HG03354 (cell line): ENCODE measurements at regions not wholly inside any gene's neighbourhood (a gene's known extent, or its start where the extent isn't known, plus 50 kb on each side); places are given as distances from the start of the nearest gene placed in this dataset.
"Not testable (repeated sequence)": the region's sequence is repeated elsewhere in the genome, so short reads cannot be mapped to it uniquely, and the experiment has no call there.

Experiments used
- ATAC-seq: cut with Tn5 transposase; IDR thresholded peaks from one replicate; pipeline ENCODE4 v1.9.1; 2021; ENCODE audit warnings: mild to moderate bottlenecking; ENCODE audit not compliant: unreplicated experiment, poor library complexity, severe bottlenecking

DNA sequence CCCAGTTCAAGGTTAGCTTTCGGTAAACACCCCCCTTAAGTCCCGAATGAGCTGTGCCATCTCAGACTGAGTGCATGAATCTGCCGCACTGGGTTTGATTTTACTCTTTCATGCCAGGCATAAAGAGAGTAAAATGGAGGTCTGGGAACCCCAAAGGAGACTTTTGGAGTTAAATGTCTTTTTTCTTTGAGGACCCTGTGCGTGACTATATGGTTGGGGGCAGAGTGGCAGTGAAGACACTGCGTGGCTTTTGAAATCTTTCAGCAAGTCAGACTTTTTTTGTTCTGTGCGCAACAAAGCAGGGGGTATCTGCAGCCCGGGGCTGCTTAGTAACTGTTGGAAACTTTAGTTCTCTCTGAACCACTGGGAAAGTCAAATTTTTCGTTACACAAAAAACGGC lies 392.9 kb upstream of the SALL1 start:
- no peak for ATAC-seq

DNA sequence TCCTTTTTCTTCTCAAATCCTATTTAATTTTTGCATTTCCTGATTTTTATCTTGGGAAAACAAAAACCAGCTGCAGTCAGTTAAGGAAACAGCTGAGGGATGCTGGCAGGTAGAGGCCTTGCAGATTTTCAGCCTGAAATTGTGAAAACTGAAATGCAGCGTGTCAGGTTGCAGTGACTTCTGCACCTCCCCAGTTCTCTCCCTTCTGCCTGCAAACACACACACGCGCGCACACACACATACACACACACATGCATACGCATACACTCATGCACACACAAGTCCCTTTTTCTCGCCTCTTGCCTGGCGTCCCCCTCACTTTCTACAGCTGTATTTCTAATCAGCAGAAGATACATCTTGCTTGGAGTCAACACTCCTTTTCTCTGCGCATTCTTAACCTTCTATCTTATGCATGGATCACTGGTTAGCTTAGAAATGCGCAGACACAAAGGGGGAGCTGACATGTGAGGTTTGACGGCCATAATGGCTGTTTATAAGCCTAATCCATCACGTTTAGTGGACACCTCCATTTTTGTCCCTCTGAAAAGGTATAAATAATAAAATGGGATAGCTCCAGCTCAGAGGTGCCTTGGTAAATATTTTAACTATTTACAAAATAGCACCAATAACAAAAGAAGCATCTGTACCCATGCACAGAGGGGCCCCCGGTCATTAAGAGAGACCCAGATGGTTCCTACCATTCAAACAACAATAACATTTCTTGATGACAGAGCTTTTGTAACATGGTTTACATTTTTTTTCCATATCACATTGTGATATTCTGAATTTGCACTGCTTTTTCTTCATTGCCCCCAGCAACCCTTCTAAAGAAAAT lies 392.1 kb upstream of the SALL1 start:
- ATAC-seq = no peak

DNA sequence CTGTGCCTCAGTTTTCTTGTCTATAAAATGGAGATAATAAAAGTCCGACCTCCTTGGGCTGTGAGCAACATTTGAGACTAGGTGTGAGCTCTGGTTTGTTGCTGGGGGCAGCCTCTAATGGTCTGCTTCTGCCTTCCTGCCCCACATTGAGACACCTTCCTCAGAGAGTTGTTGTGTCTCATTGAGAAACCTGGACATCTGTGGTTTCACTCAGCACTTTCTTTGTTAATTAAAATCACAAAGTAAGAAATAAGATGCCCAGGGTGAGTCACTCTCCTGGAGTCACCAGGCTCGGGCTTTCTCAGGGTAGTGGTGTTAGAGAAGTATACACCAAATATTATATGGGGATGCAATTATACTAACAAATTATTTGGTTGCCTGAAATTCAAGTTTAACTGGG lies 389.2 kb upstream of the SALL1 start:
- ATAC-seq = no peak

DNA sequence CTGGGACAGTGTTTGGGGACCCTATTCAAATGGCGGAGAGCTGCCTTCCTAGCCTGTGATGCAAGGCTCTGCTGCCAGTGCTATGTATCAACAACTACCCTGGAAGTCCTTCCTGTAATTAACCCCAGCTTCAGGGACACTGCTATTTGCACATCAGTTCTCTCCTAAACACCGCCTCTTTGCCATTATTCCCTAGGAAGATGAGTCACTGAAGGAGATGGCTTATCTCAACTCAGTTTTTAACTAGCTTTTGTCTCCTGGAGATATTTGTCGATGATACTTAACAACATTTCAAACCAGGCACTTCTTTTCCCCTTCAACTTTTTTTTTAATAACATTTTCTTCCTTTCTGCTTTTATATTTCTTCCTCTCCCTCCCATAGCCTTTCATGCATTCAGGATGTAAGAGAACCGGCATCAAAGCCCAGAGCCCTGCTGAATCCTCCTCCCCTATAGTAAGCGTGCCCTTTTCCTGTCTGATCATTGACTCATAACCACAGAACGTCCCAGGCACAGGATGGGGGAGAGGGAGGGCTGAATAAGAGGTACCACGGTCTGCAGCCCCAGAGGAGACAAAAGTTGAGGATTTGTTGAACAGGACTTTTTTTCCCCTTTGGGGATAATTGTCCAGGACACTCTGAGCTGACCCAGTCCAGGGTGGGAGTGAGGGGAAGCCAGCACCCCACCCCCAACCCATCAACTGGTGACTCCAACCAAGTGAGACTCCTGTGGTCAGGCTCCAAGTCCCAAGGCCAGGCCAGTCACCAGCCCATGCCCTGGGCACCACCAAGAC lies 387.8 kb upstream of the SALL1 start:
- ATAC-seq = no peak

DNA sequence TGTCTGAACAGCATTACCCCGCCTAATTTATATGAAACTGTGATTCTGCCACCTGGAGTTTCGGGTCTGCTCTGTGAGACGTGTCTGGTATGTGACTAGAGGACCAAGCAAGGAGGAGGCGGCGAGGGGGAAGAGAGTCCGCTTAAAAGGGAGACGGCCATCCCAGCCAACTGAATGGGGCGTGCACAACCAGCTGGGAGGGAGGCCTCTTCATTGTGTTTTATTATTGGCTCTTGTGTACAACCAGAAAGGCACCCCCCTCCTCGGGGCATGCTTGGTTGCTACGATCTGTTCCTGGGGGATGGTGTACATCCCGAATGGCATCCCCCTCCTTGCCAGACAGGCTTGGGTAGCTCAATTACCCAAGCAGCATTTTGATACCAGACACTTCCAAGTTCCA lies 384.5 kb upstream of the SALL1 start:
- ATAC-seq = no peak

DNA sequence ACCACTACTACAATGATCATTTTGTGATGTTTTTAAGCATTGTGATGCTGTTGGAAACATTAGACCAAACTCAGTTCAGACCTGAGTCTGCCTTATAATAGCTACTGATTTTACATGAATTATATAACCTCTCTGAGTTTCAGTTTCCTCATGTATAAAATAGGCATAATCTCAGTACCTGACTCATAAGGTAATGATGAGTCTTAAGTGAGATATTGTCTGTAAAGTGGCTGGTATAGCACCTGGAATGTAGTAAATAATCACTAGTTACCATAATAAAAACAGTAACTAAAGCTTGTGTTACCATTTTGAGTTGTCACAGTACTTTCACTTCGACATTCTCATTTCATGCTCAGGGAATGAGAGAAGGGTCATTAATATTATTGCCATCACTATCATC lies 381.5 kb upstream of the SALL1 start:
- ATAC-seq = no peak

DNA sequence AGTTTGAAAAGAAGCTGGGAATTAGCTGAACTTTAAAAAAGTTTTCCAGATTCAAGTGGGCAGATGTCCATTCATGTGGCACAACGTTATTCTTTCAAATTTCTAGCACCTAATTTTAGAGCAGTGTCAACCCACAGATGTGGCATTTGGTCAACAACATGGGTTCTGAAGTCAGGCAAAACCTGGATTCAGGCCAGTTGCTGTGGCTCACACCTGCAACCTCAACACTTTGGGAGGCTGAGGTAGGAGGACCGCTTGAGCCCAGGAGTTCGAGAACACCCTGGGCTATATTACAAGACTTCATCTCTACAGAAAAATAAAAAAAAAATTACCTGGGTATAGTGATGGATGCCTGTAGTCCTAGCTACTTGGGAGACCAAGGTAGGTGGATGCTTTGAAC lies 380.2 kb upstream of the SALL1 start:
- ATAC-seq = no peak

DNA sequence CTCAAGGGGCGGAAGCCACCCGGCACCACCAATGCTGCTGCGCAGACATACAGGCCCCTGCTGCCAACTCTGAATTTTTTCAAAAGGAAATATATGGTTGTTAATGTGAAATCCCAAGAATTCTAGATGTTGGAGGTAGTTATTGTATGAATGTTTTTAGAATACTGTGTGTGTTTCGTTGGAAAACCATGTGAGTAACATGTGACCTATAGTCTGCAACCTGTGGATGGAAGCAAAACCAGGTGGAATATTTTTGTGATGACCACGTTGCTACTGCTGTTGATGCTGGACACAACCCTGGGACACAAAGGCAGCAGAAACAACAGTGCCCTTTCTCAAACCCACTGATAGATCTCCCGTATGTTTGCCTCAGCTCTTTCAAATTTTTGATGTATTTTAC lies 376.3 kb upstream of the SALL1 start:
- no peak for ATAC-seq

DNA sequence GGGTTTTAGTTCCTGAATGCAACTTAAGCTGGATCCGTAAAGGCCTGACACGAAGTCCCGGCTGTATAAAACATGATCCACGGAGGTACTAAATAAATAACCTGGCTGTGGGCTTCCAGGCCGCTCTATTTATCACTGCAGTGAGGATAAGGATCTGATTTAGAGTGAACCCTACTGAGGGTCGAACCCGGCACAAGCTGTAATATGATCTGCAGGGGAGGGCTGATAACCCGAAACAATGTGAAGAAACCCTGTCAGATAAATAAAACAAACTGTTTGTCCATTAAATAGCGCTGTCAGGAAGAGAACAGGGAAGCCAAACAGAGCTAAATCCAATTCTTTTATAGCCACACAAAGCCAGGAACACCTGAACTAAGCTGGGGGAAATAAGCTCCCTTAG lies 375.6 kb upstream of the SALL1 start:
- ATAC-seq = no peak

DNA sequence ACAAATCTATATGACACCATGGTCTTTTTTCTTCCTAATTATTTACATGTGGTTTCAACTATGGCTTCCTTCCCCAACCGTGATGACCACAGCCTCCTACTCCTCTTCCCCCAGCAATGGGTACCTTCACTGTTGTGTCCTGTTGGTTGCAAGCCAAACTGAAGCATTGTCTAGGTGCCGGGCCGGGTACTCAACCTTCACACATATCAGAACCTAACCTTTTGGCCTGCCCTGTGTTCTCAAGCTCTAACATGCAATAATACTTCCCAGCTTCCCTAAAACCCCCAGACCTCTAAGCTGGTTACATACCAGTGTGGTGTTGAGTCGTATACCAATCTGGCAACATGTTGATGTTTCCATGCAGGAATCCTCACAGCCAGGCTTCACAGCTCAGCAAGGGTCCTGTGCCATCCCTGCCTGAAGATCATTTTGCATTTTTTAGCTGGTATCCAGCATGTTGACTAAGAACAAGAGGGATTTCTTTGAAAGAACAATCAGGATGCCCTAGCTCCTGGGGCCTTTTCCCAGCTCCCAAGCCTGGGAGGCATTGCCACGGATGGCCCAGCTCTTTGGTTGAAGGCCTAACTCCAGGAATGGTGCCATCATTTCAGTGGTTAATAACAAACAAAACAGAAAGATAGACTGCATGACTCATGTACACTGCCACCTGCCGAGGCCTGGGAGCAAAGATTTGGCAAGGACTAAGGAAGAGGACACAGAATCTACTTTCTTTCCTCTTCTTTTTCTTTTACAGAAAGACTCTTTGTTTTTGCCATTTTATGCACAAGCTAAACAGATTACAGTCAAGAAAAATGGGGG lies 373.7 kb upstream of the SALL1 start:
- ATAC-seq = no peak

DNA sequence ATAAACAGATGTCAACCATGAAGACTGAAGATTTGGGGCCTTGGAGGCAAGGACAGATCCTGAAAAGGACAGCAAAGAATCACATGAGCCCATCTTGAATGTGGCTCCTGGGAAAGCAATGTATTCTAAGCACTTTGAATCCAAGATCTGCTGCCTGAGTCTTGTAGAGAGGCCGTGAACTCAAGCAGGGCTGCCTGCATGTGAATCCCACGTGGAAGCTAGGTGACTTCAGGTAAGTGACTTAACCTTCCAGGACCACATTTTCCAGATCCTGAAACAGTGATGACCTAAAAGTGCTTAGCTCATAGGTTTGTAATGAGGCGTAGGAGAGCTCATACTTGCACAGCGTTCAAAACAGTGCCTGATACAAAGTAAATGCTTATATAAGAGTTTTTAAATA lies 373.0 kb upstream of the SALL1 start:
- ATAC-seq = no peak

DNA sequence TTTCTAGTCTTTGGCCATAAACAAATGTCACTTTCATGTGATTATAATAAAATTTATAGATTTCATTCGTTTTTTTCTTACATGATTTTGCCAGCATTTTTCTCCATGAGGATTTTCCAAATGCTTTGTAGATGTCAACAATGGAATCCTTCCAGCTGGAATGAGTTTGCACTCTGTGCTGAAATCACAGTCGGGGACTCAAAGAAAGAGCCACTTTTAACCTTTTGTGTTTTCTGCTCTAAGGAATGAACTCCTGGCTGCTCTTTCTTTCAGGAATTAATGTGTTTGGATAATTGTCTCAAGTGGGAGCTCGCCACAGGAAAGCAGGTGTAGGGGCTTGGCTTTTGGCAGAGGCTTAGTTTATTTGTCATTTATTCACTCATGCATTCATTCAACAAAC lies 372.3 kb upstream of the SALL1 start:
- no peak for ATAC-seq

DNA sequence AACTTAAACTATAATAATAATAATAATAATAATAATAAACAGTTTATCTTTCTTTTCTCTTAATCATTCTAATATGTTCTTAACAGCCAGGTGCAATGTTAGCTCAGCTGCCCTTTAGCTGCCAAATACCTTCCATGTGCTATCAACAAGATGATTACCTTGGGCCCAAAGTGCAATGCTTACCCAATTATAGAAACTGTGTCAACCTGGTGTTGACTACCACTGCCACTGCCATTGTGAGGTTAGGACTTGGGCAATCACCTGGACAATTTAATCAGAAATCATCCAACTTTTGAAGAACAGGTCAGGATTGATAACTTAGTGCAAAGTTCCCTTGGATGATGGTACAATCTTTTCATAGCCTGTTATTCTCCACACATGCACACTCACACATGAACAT lies 371.8 kb upstream of the SALL1 start:
- no peak for ATAC-seq

DNA sequence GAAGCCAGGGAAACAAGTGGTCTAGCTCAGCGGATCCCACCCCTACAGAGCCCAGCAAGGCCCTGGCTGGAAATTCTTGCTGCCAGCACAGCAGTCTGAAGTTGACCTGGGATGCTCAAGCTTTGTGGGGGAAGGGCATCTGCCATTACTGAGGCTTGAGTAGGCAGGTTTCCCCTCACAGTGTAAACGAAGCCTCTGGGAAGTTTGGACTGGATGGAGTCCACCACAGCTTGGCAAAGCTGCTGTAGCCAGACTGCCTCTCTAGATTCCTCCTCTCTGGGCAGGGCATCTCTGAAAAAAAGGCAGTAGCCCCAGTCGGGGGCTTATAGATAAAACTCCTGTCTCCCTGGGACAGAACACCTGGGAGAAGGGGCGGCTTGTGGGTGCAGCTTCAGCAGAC lies 365.9 kb upstream of the SALL1 start:
- ATAC-seq = not testable (repeated sequence)

DNA sequence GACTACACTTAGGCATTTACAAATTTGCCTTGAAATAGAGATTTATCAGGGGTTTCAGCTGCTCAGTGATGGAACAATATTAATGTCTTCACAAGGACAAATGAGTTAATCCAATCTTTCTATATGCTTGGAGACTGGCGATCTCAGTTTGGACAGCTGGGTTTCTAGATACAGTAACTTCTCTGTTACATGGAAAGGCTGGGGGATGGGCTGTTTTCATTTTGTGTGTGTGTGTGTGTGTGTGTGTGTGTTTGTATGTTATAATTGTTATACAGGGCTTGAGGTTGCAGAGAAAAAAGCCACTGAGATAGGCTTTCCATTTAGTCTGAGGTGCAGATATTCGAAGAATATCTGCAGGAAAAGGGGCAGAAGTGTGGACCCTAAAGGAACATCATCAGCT lies 359.3 kb upstream of the SALL1 start:
- ATAC-seq = no peak

DNA sequence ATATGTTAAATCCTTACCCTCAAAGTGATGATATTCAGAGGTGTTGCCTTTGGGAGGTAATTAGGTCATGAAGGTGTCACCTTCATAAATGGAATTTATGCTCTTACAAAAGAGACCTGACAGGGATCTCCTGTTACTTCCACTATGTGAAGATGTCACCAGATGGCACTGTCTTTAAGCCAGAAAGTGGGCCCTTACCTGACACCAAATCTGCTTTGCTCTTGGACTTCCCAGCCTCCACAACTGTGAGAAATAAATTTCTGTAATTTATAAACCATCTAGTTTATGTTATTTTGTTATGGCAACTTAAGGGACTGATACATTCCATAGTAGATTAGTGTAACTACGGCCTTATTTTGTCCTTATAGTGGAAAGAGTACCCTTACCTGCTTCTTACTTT lies 358.3 kb upstream of the SALL1 start:
- ATAC-seq = no peak

DNA sequence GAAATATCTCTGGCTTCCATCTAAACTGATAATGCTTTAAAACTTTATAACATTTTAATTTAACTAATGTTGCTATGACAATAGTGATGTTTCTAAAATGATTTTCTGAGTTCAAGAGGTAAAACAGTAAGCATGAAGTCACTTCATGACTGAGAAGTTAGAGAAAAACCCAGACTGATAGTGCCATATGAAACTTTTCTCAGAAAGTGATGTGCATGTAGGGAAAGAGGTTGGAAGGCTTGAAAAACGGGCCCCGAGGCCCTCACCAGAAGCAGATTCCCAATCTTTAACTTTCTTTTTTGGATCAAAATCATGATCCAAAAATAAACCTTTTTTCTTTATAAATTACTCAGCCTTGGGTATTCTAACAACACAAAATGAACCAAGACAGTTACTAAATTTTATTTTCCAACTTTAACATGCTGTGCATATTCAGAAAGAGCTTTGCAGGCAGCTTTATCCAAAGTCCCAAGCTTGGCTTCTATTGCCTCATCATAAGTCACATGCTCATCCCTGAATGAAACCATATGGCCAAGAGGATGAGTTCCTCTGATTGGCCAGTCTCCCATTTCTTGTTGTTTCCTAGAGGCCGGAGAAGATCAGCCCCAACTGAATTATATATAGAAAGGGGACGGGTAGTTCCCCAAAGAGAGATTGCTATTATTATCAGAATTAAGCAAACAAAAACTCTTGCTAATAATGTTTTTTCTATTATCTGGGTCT lies 357.6 kb upstream of the SALL1 start:
- no peak for ATAC-seq

DNA sequence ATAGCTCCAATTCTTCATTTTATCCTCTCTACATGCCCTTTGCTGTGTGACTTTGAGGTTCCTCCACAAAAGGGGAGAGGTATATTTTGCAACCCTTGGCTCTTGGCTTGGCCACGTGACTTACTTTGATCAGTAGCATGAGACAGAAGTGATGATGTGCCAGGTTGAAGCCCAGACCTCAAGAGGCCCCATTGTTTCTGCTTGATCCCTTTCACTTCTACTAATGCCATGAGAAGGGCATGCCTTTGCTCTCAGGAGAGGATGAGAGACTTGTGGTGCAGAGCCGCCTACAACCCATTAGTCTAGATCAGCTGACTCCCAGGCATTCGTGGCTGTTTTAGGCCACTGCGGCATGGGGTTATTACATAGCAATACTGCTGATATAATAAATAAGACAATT lies 356.2 kb upstream of the SALL1 start:
- ATAC-seq = no peak

DNA sequence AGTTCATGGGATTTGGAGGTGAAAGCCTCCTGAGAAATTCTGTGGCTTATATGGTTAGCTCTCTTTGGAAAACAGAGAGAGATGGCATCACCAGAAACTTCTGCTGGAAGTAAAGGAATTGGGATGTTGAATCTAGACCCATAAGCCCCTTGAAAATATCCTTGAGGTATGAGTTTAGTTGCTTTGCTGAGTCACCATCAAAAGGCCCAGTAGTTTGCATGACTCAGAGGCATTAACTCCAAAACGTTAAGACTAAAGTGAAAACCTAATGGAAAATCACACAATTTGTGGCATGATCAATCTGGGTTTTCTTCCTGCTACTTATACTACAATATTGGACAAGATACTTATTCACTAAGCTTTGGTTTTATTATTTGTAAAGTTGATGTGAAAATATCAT lies 349.2 kb upstream of the SALL1 start:
- ATAC-seq = no peak
